GM19025 (cell line): ENCODE measurements at regions not wholly inside any gene's neighbourhood (a gene's known extent, or its start where the extent isn't known, plus 50 kb on each side); places are given as distances from the start of the nearest gene placed in this dataset.

Experiments used
- ATAC-seq: cut with Tn5 transposase; IDR thresholded peaks from one replicate; pipeline ENCODE4 v1.9.1; 2021; ENCODE audit warnings: mild to moderate bottlenecking, low read depth, moderate library complexity; ENCODE audit not compliant: unreplicated experiment

DNA sequence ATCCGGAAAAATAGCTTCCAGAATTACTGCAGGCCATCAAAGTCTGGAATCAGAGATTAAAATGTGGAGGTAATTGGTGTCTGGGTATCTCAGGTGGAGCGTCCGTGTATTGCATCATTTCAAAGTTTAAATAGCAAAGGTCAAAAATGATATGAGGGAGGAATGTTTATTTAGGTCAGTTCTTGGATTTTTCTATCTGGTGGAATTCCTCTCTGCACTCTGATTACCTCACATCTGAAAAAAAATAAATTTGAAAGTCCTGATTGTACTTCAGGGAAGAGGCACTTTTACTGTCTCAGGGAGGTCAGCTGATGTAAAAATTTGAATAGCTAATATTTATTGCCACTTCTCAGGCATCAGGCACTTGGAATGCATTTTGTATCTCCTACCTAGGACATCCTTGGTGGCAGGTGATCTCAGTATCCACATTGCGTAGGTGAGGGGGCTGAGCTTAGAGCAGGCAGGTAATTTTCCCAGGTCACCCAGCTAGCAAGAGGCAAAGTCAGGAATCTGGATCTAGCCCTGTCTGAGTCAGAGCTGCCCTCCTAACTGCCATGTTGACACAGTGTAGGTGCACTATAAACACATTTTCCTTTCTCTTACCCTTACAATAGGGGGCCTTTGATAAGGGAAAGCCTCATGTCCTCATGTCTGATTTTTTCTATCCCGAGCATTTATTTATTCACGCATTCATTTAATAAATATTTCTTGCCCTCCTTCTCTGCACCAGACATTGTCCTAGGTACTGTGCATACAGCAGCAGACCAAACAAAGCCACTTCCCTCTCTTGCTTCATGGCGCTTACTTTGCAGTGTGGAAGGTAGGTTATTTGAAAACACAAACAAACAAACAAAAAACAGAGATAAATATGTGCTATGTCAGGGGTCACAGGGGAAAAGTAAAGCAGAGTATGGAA lies 454.3 kb downstream of the HAPSTR1 start:
- no peak for ATAC-seq

DNA sequence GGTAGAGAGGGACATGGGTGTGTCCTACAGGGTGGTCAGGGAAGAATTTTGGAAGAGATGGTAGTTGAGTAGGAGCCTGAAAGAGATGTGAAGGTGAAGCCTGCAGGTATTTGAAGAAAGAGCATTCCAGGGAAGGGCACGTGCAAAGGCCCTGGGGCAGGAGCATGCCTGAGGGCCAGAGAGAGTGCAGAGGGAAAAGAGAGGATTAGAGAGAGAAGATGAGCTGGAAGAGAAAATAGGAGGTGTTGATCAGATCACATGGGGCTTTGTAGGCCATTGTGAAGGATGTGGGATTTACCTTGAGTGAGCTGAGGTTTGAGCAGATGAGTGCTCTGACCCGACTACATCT lies 455.0 kb downstream of the HAPSTR1 start:
- ATAC-seq: no peak

DNA sequence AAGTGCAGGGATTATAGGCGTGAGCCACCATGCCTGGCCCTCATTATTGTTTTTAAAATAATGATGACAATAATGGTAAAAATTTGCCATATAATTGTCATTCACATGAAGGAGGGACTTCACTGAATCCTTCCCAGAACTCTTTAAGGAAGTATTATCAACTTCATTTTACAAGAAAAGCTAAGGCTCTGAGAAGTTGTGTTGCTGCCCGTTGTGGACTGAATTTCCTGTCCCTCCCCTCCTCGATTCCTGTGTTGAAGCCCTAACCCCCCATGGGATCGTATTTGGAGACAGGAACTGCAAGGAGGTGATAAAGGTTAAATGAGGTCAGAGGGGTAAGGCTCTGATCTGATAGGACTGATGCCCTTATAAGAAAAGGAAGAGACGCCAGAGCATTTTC lies 458.0 kb downstream of the HAPSTR1 start:
- ATAC-seq: no peak

DNA sequence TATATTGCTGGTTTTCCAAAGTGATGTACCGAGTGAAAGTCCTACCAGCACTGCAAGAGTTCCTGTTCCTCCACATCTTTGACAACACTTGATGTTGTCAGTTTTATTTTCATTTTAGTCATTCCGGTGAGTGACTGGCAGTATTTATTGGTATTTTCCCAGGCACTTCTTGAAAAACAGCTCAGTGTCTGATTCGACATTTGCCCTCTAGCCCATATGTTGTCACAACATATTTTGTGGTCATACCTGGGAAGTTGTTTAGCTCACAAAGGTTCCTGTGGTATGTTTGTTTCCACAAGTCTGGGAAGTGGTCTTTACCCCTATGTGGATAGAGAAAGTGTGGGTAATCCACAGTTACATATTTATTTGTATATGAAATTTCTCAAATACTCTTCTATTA lies 463.6 kb downstream of the HAPSTR1 start:
- no peak for ATAC-seq

DNA sequence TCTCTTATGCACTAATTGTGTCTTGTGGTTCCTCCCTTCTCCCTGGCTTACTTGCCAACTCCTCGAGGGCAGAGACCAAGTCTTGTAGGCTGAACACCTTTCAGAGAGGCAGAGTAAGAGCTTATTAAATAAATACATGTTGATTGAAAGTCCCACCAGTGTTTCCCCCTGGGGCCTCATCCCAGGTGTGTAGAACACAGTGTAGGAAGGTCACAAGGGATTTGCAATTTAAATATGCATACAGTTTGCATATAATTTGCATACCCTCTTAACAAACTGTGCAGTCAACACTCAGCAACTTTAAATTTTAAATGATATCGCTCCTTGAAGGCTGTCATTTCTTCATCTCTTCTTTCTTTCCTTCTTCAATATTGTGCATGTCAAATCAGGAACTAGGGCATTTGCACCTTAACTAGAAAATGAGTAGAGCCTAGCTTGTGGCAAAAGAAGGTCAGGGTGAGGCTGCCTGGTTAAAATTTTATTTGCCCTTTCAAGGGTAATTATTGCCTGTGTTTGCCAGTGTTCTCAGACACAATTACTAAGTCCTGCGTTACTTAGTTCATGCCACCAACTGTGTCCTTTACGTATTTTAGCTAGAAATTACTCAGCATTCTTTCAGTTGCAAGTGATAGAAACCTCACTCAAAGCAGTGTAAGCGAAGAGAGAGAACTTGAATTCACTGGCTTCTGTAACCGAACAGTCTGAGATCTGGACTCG lies 465.7 kb downstream of the HAPSTR1 start:
- ATAC-seq: peak; percentile 84

DNA sequence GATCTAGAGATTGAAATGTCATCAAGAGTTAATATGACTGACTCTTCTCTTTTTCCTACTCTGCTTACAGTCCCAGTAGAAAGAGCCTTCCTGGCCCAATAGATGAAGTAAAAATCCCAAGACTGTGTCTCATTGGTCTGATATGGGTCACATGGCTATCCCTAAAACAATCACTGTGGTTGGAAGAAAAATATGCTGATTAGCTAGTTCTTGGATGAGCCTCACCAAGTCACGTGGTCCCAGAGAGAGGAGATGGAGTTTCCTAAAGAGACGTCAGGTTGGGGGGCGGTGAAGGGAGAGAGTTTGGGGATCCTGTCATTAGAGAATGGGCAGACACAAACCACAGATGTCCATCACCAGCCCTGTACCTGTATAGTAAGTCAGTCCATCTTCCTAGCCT lies 466.3 kb downstream of the HAPSTR1 start:
- no peak for ATAC-seq

DNA sequence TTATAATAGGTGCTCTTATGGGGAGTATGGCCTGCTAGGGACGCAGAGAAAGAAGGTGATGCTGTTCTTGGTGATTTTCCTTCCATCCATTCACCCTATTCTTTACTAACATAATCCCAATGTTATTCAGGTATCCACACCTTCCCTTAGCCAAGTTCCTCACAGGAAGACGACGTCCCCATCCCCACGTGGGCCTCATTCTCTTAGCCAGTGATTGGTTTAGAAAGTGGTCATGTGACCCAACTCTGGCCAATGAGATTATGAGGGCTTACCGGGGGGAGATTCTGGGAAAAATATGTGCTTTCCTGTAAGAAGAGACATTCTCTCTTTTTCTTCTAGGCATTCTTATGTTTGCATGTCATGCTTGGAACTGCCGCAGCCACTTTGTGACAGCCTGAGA lies 474.7 kb downstream of the HAPSTR1 start:
- ATAC-seq: no peak

DNA sequence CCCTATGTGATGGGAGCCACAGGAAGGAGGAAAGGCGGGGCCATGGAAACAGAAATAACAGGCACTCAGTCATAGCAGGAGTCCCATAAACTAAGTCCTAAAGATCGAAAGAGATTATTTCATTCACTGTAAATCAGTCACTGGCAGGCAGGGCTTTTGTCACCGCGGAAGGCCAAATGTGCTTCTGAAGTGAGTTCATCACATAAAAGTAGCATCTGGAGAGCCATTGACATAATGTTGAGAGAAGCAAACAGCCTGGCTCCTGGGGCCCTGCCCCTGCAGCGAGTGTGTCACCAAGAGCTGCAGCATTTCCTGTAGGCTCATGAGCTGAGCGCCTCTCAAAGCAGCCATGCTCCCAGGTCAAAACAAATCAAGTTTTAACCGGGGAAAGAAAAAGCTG lies 476.2 kb downstream of the HAPSTR1 start:
- no peak for ATAC-seq

DNA sequence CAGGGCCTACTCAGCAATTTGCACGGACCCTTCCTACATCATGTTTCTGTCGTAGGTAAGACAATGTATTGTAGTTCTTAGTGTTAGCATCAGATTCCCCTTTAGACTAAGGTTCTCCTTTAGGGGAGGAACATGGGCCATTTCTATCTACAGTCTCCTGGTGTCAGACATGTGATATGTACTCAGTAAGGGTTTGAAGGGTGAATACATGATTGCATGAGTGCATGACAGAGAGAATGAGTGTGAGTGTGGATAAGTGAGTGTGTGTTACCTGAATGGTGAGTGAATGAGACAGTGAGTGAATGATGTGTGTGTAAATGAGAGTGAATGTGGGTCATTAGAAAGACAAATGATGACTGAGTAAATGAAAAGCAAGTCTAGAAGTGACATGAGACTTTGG lies 476.8 kb downstream of the HAPSTR1 start:
- no peak for ATAC-seq

DNA sequence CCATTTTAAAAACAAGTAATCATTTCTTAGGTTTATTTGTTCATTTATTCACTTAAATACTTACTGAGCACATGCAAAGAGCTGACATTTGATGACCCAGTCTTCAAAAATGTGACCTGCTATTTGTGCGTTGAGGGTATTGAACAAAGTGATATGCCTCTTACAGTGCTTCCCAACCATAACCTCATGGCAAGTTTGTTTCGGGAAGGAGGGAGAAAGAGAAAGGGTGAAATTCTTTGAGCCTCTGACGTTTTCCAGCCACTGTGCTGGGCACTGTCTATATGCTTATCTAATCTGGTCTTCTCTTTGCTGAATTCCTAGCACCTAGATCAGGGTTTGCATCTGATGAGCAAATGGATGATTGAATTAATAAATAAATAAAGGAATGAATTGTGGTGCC lies 479.1 kb downstream of the HAPSTR1 start:
- ATAC-seq: no peak

DNA sequence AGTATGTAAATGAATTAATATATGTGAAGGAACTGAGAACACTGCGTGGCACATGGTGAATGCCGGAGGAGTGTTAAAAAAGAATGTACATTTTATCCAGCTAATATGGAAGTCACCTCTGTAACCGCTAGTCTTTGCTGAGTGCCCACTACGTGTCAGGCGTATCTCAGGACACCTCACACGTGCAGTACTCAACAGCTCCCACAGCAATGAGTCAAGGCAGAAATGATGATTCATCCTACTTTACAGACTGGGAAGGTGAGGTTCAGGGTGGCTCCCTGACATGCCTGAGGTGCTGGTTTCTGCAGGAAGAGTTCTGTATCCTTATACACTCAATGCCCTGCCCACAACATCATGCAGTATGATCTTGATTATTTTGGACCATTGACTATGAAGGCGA lies 487.0 kb downstream of the HAPSTR1 start:
- ATAC-seq: no peak

DNA sequence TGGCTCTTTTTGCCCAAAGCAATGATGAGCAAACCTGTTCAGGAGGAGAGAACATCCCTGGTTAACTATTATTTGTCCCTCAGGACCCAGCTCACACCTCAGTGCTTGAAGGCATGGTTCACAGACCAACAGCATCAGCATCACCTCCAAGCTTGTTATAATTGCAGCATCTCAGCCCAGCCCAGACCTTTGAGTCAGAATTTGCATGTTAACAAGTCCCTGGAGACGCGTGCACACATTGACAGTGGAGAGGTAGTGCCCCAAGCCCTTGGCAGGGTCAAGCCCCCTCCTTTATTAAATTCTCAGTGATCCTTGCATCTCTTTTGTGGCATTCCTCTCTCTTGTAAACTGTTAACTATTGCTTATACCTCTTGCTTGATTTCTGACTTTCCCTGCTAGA lies 488.6 kb downstream of the HAPSTR1 start:
- no peak for ATAC-seq

DNA sequence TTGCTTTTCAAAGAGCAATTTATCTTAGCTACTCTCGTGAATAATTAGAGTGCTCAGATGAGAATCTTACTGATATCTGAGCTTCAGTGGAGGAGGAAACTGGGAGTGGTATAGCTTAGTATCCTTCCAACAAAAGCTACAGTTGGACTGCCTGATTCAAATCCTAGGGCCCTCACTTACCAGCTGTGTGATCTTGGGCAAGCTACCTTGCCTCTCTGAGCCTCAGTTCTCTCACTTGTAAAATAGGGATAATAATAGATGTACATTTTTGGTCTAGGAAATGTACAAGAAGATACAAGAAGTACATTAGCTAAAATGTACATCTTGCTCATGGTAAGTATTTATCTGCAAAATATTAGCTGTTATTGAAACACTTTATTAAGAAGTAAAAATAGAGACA lies 502.0 kb downstream of the HAPSTR1 start:
- no peak for ATAC-seq

DNA sequence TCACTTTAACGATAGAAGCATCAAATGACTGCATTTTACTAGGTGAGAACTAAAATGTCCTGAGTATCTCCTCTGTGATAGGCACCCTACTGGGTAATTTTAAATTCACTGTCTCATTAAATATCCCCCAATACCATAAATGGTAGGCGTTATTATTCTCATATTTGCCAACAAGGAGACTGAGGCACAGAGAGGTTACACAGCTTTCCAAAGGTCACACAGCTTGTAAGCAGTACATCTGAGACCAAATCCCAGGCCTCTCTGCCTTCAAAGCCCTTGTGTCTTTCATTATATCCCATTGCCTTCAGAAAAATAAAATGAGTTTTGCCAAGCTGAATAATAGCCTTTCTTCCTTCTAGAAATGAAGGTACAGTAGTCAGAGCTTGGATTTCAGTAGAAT lies 502.6 kb downstream of the HAPSTR1 start:
- no peak for ATAC-seq

DNA sequence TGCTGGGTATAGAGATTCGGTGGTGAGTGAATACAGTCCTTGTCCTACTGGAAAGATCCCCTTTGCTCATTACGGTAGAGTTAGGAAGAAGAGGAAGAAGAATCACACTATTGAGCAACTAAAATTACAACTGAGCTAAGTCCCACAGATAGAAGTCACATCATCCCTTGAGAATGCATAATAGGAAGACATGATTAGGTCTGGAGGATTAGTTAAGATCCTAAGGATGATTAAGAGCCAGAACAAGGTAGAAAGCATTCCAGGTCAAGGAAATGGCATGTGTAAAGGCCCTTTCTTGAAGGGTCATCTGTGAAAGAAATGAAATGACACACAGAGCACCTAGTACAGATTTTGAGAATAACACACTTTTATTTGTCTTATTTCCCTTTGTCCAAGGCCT lies 503.5 kb downstream of the HAPSTR1 start:
- no peak for ATAC-seq

DNA sequence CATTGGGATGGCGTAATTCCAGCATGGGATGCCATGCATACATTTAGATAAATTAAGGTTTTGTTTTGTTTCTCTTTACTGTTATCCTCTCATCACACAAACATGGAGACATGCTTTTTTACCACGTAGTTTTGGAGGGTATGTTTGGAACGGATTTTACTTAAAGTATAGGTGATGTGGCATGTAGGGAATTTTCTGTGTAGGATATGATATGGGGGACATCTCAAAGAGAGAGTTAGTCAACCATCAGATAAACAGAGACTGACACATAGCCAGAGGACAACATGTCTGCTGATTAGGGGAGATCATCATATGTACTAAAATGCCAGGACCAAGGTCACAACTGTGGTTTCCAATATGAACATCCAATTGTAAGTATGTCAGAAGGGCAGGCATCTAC lies 503.9 kb downstream of the HAPSTR1 start:
- ATAC-seq: no peak

DNA sequence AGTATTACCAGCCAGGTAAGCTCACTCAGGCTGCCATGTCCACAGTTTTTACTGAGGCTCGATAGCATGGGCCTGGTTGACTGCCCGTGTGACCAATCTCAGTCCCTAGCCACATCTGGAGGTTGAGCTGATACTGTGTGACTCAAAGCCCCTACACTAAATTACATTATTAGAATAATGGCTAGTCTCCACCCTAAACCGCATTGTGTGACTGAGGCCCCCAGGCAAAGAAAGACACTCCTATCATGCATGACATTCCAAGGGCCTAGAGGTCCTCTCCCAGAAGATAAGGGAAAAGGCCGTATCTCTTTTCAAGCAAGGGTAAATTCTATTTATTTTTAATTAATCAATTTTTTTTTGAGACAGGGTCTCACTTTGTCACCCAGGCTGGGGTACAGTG lies 505.3 kb downstream of the HAPSTR1 start:
- ATAC-seq: no peak

DNA sequence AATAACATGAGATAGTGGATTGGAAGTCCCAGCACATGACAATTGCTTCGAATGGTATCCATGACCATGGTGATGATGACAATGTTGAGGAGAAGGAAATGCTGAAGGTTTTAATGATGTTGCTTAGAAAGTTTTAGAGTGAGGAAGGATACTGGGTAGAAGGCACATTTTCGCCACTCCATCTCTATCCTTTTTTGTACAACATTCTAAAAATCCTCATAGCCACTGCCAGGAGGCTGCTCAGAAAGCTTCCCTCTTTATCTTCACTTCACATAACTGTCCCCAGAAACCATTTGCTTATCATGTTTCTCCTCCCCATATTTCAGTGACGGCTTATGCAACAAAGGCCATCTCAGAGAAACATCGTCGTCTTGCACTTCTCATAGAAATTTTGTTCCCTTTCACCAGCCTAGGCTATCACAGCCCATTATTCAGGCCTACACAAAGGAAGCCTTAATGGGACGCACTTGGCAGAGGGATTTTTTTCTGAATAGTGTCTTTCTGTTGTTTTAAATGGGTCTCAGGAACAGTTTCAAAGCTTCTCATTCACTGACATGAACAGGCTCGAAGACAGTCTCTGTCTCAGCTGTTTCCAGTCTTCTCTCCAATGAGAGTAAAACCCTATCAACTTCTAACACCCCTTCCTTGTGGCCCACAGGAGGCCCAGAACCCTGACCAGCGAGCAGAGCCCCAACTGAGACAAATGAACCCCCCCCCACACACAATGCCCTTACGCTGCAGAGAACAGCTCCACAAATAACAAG lies 506.7 kb downstream of the HAPSTR1 start:
- ATAC-seq: no peak

DNA sequence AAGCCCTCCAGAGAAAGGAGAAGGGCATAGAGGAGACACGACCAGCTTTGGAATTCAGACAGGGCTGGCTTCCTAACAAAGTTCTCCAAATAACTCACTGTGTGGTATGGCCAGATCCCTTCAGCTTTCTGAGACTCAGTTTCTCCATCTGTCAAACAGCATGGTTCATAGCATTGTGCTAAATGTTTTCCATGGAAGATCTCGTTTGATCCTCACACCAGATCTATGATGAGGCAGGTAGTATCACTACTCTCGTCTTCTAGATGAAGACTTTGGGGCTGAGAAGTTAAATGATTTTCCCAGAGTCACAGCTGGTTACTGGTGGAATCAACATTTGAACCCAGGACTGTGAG lies 507.3 kb downstream of the HAPSTR1 start:
- ATAC-seq: no peak

DNA sequence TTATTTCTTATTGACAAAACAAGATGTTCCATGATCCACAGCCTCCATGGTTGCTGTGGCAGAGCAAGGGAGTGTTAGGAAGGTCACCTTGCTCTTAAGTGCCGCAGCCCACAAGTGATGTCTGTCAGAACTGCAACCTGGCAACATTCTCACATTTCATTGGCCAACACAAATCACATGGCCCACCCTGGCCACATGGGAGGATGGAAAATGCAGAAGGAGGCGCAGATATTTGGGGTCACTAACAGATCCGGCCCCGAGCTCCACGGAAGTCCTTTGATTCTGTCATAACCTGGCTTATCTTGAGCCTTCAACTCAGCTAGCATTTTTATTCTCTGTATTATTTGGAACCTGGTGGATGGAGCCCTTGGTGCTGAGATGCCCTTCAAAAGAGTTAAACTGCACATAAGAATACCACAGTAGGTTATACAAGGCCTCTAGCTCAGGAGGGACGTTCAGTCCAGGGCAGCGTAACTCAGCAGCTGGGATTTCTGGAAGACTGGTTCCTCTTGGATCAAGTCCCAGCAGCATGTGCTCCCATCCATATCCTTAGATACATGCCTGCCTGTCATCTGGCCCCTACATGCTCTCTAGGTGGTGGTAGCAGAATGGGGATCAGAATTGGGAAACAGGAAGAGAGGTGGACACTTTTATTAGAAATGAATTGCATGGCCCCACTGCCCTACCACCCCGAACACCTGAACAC lies 508.1 kb downstream of the HAPSTR1 start:
- ATAC-seq: no peak

DNA sequence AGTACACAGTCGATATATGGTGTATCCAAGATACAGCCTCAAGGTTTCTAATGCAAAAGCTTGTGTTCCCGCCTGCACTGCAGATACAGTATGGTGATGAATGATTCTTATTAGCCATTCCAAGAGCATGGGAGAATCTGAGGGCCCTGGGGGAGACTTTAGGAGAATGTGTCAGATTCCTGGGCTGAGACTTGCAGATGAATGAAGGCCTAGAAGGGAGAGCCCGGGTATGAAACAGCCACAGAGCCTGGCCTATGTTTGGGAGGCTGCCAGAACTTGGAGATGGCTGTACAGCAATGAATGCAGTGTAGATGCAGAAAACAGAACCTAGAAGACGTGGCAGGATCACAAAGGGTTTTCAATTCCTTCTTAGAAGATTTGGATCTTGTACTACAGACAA lies 510.7 kb downstream of the HAPSTR1 start:
- ATAC-seq: no peak
